Epidermal melanocyte (primary cell): ENCODE measurements at regions not wholly inside any gene's neighbourhood (a gene's known extent, or its start where the extent isn't known, plus 50 kb on each side); places are given as distances from the start of the nearest gene placed in this dataset.
"Not testable (repeated sequence)": the region's sequence is repeated elsewhere in the genome, so short reads cannot be mapped to it uniquely, and the experiment has no call there.

ENCODE experiments used
- DNase-seq: peaks from one replicate; pipeline ENCODE4 v3.0.0; 2011; ENCODE audit warnings: low spot score; ENCODE audit not compliant: insufficient read length

DNA sequence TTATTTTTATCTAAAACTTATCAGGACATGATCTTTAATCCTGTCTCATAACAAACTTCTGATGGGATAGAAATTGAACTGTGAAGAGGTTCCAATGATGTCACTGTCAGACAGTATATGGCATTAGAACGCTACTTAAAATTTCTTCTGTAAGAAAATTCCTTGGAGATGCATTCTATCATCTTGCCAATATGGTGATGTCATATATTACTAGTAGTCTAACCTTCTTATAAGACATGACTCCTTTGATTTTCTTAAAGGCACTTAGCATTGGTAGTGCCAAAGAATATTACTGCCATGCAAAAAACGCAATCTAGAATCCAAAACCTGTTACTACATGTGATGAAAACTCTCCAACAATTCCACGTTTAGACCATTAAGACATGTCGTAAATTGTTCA, 131.1 kb downstream of the SLC25A46 start:
- no peak for DNase-seq

DNA sequence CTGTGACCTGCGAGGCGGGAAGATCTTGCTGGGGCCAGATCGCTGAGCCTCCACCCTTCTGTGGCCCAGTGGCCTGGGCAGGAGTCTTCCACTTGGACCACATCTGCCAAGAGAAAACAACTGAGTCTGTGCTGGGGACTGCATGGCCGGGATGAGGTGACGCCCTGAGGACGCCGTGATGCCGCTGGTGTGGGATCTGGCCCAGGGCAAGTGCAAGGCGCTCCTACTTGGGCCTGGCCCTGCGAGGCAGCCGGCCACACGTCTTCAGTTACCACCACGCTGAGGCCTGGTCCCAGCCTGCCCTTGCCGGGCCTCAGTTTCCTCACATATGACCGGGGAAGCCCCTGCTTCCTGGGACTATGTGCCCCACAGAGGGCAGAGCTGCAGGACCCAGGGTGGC, 133.4 kb downstream of the SLC25A46 start:
- no peak for DNase-seq

DNA sequence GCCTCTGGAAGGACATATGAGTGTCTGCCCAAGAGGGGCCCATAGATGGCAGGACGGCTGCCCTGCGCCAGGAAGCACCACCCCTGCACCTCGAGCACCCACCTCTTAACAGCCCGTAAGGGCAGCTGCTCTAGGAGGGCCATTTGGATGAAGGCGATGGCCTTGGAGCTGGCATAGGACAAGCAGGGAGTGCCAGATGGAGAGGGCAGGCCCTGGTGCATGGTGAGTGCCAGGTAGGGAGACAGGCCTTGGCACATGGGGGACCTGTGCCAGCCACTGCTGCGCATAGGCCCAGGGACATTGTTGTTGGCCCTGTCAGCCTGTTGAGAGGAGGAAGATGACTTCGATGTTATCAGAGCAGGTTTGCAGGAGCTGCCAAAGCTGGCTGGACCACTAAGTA, 134.2 kb downstream of the SLC25A46 start:
- DNase-seq, result no peak

DNA sequence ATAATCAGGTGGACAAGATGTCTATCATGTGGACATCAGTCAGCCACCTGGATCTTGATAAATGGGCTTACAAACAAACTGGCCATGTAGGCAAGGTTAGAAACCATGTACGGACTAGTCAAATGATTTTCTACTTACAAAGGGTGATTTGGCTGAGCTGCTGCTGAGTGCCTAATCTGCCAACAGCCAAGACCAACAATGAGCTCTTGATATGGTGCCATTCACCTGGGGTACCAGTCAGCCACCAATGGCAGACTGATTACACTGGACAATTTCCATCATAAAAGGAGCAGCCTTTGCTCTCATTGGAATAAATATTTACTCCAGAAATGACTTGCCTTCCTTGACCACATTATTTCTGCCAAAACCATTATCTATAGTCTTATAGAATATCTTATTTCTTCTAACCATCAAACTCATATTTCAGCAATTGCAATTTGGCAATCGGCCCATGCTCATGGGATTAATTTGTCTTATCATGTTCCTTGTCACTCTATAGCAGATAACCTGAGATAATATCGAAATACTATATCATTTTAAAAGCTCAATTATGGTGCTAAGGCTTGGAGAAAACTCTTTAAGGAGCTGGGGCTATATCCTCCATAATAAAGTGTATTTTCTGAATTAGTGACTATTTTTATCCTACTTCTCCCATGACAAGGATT, 135.1 kb downstream of the SLC25A46 start:
- DNase-seq, result no peak

DNA sequence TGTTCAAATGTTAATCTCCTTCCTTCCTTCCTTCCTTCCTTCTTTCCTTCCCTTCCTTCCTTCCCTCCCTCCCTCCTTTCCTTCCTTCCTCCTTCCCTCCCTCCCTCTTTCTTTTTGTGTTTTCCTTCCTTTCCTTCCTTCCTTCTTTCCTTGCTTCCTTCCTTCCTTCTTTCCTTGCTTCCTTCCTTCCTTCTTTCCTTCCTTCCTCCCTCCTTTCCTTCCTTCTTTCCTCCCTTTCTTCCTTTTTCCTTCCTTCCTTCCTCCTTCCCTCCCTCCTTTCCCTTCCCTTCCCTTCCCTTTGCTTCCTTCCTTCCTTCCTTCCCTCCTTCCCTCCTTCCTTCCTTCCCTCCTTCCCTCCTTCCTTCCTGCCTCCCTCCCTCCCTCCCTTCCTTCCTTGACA, 136.3 kb downstream of the SLC25A46 start:
- not testable (repeated sequence) for DNase-seq

DNA sequence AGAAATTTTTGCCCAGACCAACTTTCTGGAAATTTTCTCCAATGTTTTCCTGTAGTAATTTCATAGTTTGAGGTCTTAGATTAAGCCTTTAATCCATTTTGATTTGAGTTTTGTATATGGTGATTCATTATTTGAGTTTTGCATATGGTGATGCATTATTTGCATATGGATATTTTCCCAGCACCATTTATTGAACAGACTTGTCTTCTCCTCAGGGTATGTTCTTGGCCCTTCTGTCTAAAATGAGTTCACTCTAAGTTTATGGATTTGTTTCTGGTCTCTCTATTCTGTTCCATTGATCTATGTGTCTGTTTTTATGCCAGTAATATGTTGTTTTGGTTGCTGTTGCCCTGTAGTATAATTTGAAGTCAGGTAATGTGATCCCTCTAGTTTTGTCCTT, 139.3 kb downstream of the SLC25A46 start:
- no peak for DNase-seq

DNA sequence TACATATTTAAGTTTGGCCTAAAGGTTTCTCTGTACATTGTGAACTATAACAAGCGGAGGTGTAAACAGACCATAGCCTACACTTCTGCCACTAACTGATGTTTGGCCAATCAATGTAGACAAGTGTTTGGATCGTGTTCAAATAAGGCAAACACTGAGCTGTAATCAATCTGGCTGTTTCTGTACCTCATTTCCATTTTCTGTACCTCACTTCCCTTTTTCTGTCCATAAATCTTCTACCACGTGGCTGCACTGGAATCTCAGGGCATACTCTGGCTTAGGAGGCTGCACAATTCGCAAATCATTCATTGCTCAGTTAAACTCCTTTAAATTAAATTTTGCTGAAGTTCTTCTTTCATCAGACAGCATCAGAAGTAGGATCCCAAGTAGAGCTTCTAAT, 140.9 kb downstream of the SLC25A46 start:
- no peak for DNase-seq

DNA sequence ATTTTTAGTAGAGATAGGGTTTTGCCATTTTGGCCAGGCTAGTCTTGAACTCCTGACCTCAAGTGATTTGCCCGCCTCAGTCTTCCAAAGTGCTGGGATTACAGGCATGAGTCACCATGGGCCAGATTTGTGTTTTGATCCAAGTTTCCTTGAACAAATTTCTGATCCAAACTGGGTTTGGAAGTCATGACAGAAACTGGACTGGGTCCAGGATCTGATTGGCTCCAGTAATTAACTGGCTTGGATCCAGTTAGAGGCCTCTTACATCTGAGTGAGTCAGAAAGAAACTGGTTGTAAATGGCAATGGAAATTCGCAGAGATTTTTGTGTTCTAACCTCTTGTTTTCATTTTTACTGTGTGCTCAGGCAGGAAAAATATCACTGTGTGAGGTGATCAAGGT, 141.6 kb downstream of the SLC25A46 start:
- DNase-seq, result no peak

DNA sequence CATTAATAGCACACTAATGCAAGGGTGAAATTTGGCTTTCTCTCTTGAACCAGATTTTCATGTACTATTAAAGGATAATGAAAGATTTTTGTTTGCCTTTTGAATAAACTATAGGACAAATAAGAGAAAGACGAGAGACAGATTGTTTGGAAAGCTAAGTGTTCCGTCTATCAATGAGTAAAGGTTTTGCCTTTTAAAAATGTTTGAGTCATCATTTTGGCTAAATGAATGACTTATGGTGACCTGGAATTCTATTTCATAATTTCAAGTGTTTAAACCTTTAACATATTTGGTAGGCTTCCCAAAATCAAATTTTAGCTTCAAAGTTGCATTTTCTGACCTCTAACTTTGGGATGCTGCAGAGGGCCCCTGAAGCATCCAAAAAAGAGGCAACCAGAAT, 145.2 kb downstream of the SLC25A46 start:
- DNase-seq, result no peak

DNA sequence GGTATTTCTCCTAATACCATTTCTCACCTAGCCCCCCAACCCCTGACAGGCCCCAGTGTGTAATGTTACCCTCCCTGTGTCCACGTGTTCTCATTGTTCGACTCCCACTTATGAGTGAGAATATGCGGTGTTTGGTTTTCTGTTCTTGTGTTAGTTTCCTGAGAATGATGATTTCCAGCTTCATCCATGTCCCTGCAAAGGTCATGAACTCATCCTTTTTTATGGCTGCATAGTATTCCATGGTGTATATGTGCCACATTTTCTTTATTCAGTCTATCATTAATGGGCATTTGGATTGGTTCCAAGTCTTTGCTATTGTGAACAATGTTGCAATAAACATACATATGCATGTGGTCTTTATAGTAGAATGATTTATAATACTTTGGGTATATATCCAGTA, 148.4 kb downstream of the SLC25A46 start:
- not testable (repeated sequence) for DNase-seq

DNA sequence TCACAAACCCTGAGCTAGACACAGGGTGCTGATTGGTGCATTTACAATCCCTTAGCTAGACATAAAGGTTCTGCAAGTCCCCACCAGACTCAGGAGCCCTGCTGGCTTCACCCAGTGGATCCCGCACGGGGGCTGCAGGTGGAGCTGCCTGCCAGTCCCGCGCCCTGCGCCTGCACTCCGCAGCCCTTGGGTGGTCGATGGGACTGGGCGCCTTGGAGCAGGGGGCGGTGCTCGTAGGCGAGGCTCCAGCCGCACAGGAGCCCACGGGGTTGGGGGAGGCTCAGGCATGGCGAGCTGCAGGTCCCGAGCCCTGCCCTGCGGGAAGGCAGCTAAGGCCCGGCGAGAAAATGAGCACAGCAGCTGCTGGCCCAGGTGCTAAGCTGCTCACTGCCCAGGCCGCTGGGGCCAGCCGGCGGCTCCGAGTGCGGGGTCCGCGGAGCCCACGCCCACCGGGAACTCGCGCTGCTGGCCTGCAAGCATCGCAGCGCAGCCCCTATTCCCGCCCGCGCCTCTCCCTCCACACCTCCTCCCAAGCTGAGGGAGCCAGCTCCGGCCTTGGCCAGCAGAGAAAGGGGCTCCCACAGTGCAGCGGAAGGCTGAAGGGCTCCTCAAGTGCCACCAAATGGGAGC, 155.2 kb downstream of the SLC25A46 start:
- DNase-seq, result not testable (repeated sequence)

DNA sequence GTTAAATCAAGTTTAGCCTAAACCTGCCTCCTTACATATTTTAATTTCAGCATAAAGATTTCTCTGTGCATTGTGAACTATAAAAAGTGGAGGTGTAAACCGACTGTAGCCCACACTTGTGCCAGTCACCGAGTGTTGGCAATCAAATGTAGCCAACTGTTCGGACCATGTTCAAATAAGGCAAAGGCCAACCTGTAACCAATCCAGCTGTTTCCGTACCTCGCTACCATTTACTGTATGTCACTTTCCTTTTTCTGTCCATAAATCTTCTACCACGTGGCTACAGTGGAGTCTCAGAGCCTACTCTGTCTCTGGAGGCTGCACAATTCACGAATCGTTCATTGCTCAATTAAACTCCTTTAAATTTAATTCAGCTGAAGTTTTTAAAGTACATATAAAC, 156.0 kb downstream of the SLC25A46 start:
- no peak for DNase-seq

DNA sequence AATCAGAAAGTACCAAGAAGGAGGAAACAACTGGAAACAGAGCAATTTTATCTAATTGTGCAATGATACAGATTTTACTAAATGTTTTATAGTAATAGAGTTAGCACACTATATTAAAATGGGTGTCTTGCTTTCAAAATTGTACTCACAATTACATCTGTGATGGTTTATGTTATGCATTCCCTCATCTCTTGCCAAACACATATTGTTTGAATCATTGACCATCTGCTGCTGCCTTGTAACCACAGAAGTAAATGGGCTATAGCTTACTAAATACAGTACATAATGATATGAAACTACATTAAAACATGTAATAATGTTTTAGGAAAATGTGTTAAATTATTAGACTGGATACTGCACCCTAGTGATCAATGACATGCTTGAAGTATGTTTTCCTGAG, 158.1 kb downstream of the SLC25A46 start:
- DNase-seq, result no peak

DNA sequence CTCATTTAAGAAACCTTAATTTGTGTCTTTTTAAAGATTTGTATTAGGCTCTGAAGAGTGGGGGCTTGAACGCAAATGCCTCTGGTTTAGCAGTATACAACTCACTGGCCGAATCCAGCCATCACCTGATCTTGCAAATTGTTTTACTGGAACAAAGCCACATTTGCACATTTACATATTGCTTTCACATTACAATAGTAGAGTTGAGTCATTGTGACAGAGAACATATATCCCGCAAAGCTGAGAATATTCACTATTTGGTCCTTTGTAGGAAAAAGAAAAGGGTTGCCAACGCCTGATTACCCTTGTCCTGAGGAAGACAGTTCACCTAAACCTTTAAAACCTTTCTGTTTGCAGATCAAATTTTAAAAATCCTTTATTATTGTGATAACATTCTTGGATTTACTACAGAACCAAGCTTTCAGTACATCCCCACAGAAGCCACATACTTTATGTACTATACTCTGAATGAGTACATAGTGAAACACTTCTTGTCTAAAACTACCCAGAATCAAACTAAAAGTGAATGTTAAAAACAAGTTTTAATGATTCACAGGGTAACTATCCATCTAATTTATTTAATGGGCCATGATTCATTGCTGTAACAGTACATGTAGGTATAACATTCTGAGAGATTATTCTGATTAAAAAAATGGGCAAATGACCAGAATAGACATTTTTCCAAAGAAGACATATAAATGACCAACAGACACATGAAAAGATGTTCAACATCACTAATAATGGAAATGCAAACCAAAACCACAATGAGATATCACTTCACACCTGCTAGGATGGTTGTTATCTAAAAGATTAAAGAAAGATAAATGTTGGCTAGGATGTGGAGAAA, 161.0 kb downstream of the SLC25A46 start:
- DNase-seq, result no peak

DNA sequence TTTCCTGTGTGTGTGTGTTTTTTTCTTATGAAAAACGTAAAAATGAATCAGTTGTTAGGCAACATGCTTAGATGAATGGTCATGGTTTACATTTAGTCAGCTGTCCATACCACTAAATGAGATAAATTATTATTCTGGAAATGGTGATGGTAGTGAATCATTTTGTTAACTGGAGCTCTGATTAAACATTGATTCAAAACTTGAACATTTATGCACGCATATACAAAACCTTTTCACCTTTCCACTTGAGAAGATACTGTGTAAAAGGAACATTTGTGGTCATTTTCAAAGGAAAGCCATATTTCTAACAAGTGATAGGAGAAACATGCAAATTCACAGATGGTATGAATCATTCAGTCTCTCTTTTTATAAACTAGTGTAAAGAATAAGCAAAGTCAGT, 162.0 kb downstream of the SLC25A46 start:
- no peak for DNase-seq

DNA sequence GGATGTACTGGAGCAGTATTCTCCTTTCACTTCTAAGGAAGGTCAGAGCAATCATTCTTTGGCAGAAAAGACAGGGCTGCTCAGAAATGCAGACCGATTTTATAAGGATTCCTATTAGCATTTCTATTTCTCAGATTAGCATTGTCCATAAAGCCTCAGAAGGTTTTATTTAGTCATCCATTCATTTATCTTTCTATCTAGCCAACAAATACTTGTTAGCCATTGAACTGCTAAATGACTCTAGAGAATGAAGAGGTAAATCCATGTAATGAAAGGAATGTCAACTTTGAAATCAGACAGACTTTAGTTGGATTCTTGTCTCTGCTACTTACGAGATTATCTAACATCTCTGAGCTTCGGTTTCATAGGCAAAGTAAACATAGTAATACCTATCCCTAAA, 165.2 kb downstream of the SLC25A46 start:
- DNase-seq, result no peak

DNA sequence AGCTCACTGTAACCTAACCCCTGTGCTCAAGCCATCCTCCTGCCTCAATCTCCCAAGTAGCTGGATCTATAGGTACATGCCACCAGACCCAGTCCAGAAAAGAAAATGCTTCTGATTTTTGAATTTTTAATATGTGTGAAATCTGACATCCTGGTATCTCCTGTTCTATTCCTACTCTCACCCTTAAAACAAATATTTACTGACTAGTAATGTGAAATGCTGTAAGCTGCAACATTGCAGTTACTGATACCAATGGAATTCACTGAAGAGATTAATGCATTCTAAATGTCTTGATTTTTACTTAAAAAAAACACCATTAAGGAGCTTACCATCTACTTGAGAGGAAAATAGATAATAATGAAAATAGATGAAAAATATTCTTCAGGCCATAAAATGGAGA, 162.7 kb upstream of the TSLP start:
- no peak for DNase-seq

DNA sequence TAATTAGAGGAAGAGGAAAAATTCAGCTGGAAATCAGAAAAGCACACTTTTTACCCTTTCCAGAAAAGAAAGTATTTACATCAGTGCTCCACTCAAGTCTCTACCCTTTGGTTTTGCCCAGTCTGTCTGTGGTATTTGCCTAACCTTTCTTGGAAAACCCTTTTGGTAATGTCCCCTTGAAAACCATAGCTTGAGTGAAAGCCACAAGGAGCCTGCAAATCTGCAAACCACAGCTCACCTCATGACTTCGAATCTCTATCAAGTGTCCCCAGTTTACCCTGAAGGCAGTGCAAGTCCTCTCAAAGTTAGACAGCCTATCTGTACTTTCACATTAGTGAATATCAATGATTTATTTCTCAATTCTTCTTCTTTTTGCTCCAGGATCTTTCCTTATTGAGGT, 162.1 kb upstream of the TSLP start:
- DNase-seq, result no peak

DNA sequence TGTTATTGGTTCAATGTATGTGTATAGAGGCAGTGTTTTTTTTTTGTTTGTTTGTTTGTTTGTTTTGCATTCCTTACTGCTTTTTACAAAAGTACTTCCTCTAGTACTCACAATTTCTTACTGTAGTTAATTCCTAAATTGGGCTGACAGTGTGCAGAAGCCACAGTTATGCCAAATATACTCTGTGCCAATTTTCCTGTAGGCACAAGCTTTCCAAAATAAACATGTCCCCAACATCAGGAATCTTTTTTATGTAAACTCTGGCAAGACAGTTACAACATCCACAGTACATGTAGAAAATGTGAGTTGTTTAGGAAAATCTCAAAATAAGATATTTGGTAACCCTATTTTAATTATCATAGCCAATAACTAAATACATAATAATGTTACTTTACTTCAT, 161.6 kb upstream of the TSLP start:
- no peak for DNase-seq

DNA sequence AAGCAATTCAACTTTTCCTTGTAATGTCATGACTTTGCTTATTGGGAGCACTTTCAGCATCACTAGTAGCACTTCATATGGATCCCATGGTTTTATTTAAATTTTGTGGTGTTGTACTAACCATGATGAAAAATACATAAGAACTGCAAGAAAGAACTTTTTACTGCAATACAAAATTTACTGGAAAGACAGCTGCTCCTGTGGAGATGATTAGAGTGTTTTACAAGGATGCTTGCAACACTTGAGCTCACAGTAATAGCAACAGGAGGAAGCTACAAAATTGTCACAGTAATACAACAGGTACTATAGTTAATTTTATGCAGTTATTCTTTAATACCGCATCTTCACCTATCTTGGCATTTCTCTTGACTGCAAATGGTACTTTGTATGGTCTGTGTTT, 158.3 kb upstream of the TSLP start:
- no peak for DNase-seq

DNA sequence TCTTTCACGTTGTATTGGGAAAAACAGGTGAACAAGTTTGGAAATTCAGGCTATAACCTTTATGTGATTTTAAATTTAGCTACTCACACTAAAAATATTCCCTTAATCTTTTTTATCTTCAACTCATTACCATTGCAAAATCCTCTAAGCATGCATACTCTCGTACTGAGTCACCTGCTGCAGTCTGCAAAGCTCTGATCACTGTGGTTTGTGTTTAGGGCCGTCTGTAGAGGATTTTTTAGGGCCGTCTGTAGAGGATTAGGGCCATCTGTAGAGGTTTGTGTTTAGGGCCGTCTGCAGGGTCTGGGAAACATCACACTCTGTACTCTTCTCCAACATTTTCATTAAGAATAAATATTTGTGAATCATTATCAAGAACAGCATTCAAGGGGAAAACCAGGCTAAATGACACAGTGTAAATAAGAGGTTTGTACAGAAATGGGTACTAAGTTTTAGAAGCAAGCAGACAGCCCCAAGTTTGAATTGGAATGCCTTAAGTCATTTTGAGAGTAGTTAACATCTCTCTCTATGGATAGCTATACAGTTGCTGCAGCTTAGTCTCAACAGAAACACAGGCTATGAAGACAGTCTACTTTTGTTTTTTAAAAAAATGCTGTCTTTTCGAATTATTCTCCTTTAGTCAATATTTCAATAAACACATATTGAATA, 155.0 kb upstream of the TSLP start:
- no peak for DNase-seq
